NOMO-1 (cell line): ENCODE measurements at regions not wholly inside any gene's neighbourhood (a gene's known extent, or its start where the extent isn't known, plus 50 kb on each side); places are given as distances from the start of the nearest gene placed in this dataset.
"Not testable (repeated sequence)": the region's sequence is repeated elsewhere in the genome, so short reads cannot be mapped to it uniquely, and the experiment has no call there.

ENCODE experiments used
- DNase-seq, 2 experiments: peaks; one replicate each; lab custom pipeline; 2025; ENCODE audit not compliant: unreplicated experiment in 2 of 2; lab: John Stamatoyannopoulos, UW

- no peak for DNase-seq
These were observed 248.2 kb upstream of the NSMCE3 start for GRCh38 chr15:29517829-29518228.

GRCh38 chr15:29516929-29517328, 247.3 kb upstream of the NSMCE3 start:
- DNase-seq, result no peak

- DNase-seq, result no peak
These were observed 245.3 kb upstream of the NSMCE3 start for GRCh38 chr15:29514926-29515325.

- no peak for DNase-seq
These were observed 242.0 kb upstream of the NSMCE3 start for GRCh38 chr15:29511663-29512062.

- DNase-seq, result not testable (repeated sequence)
These were observed 235.9 kb upstream of the NSMCE3 start for GRCh38 chr15:29505535-29505934.

GRCh38 chr15:29490747-29491471, 221.3 kb upstream of the NSMCE3 start:
- DNase-seq, result no peak

GRCh38 chr15:29480949-29481348, 211.3 kb upstream of the NSMCE3 start:
- no peak for DNase-seq

- no peak for DNase-seq
These were observed 210.7 kb upstream of the NSMCE3 start for GRCh38 chr15:29480278-29480677.

- no peak for DNase-seq
These were observed 207.6 kb upstream of the NSMCE3 start for GRCh38 chr15:29477256-29477655.

- no peak for DNase-seq
These were observed 207.0 kb upstream of the NSMCE3 start for GRCh38 chr15:29476503-29477080.

GRCh38 chr15:29475096-29475495, 205.5 kb upstream of the NSMCE3 start:
- DNase-seq, result no peak

GRCh38 chr15:29473621-29474105, 204.0 kb upstream of the NSMCE3 start:
- no peak for DNase-seq

GRCh38 chr15:29472901-29473445, 203.4 kb upstream of the NSMCE3 start:
- DNase-seq, result no peak

- no peak for DNase-seq
These were observed 202.1 kb upstream of the NSMCE3 start for GRCh38 chr15:29471757-29472156.

GRCh38 chr15:29471306-29471705, 201.7 kb upstream of the NSMCE3 start:
- DNase-seq, result no peak

GRCh38 chr15:29470794-29471193, 201.2 kb upstream of the NSMCE3 start:
- no peak for DNase-seq

- DNase-seq, result no peak
These were observed 200.7 kb upstream of the NSMCE3 start for GRCh38 chr15:29470311-29470710.

GRCh38 chr15:29468899-29469298, 199.3 kb upstream of the NSMCE3 start:
- no peak for DNase-seq

- DNase-seq, result no peak
These were observed 197.5 kb upstream of the NSMCE3 start for GRCh38 chr15:29467091-29467490.

GRCh38 chr15:29466292-29466691, 196.7 kb upstream of the NSMCE3 start:
- no peak for DNase-seq

- DNase-seq, result no peak
These were observed 196.2 kb upstream of the NSMCE3 start for GRCh38 chr15:29465816-29466215.

- DNase-seq, result no peak
These were observed 195.6 kb upstream of the NSMCE3 start for GRCh38 chr15:29465196-29465595.
